SK-N-DZ (cell line): ENCODE measurements at regions not wholly inside any gene's neighbourhood (a gene's known extent, or its start where the extent isn't known, plus 50 kb on each side); places are given as distances from the start of the nearest gene placed in this dataset.
"Not testable (repeated sequence)": the region's sequence is repeated elsewhere in the genome, so short reads cannot be mapped to it uniquely, and the experiment has no call there.

Source experiments
- DNase-seq: peaks from one replicate; pipeline ENCODE4 v3.0.0-alpha.2; 2015; ENCODE audit warnings: low spot score

DNA sequence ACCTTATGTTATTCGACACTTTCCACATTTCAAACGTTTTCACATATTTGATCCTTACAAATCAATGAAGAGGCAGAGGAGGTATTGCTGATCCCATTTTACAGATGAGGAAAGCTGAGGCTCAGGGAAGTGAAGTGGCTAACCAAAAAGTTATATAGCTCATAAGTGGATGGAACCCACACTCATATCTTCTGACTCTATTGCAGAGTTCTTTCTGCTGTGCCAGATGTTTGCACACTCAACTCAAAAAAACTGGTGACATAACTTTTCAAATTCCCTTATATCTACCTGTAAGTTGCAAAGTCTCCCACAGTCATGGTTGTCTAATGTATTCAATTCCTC is 84.0 kb upstream of the SETMAR start:
- no peak for DNase-seq

DNA sequence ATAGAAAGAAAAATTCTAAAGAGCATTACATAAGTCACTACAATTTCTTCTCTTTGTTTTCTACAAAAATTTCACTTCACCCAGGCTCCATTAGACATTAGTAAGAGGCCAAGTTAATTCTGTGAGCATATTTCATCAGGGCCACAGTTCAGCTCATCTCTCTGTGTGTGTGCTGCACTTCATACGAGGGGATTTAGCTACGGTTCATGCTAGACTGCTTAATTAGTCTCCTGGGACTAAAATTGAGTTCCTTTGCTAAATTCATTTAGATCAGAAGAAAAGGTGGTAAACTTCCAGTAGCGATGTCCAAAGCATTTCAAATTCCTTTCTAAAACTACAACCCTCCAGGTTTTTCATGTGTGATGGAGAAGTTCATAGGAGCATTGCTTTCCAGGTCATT is 83.1 kb upstream of the SETMAR start:
- no peak for DNase-seq

DNA sequence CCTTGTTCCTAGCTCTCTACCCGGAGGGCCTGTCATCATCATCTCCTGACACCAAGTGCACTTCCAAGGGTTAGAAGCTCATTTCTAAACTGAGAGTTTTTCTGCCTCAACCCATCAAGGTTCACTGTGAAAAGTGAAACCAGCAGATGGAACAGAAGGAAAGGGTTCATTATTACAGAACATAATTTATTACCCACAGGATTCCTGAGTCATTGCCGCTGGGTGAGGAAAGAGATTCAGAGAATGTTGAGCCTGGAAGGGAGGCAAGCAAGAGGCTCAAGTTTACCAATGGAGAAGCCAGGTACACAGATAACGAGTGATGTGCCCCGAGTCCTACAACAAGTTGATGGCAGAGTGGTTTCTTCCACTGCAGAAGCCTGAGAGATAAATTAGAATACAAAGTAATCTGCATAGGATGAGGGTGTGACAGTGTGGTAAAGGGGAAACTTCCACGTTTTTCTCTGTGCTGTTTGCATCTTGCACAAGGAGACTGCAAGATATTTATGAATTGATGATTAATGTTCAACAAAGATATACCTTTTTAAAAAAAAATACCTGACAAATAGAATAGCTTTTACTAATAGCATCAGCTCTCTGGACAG is 80.5 kb upstream of the SETMAR start:
- no peak for DNase-seq

DNA sequence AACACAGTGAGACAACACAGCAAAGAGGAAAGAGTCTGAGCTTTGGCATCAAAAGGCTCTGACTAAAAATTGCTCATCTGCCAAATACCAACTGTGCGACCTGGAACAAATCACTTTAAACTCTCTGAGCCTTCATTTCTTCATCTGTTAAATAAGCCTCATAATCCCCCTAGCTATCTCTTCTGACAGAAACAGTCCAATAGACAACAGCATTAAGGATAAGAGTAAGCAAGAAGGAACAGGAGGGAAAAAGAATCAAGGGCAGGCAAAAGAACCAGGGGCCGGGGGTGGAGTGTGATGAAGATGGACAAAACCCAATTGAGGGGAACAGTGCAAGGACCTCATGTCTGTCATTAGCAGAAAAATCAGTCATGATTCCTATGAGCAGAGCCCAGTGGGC is 79.4 kb upstream of the SETMAR start:
- no peak for DNase-seq

DNA sequence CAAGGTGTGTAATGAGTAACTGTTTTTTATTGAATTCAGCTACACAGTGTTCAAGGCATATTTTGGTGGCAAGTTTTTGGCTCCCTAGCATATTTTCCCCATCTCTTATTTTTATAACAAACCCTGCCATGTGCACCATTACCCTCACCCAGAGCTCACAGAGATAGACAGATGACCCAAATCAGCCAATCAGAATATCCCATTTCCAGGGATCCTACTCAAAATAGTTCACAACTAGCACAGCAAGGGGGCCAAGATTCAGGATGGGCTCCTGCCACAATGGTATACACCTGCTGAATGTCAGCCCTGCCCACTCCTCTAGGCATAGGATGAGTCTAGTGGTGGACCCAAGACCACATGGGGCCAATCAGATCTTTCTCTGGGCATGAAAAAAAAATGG is 78.8 kb upstream of the SETMAR start:
- DNase-seq = no peak

DNA sequence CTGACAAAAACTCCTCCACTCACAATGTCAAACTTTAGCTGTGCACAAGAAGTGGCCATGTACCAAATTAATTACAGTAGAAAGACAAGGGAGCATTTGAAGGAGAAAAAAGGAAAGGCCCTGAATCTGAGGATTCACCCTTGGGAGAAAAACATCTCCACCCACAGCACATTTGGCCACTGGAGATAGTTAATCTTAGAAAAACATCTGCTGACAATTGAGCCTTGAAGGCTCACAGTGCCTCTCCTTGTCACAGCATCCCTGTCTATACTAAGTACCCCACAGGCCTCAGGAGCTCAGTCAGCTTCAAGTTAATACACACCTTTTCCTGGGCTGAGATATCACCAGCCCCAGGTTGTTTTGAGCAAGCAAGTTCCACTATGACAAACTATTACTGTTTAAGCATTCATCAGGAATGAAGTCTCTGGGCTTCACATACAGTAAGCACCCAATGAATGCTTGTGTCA is 78.1 kb upstream of the SETMAR start:
- DNase-seq = no peak

GRCh38 chr3:4228295-4228694 is 74.9 kb upstream of the SETMAR start:
- DNase-seq = no peak

DNA sequence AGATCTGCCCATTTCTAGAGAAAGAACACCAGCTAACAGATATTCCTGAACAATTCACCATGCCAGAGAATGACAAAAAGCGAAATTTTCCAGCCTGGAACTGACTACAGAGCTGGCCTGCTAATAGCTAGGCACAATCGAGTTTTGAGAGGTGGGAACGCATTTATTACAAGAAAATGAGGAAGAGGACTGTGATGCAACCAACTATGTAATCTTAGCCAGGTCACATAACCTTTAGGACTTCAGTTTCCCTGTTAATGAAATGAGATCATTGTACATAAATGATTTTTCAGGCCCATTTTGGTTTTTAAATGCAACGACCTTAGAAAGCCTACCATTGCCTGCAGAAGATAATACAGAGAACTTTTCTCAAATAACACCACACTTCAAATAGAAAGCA is 72.1 kb upstream of the SETMAR start:
- no peak for DNase-seq

DNA sequence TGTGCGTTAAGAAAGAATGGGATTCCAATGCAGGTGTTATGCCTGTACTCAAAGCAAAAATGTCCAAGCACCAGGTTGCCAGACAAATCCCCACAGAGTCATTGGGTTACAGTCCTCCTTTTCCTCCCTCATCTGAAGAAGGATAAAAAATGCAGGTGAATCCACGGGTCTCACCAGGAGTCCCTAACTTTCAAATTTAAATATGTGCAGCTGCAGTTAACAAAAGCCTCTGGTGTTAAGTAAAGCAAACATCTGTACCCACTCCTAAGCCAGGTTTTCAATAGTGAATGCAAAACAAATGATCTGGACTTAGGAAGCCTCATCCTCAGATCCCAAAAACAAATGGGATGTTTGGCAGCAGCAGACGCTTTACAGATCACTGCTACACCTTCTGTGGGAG is 70.4 kb upstream of the SETMAR start:
- no peak for DNase-seq

DNA sequence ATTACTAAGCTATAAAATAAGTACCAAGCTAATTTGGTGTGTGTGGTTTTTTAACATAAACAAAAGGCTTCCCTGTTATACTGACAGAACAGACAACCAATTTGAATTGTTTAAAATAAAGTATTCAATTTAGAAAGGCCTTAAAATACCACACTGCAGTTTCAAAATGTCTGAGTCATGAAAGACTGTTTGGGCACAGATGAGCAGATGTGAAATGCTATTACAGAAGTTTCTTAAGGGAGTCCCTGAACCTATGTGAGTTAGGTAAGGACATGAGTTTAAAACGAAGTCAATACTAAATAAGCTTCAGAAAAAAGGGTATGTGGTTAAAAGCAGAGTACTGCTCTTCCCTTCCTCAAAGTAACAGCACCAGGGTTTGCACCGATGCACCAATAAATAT is 69.7 kb upstream of the SETMAR start:
- no peak for DNase-seq

DNA sequence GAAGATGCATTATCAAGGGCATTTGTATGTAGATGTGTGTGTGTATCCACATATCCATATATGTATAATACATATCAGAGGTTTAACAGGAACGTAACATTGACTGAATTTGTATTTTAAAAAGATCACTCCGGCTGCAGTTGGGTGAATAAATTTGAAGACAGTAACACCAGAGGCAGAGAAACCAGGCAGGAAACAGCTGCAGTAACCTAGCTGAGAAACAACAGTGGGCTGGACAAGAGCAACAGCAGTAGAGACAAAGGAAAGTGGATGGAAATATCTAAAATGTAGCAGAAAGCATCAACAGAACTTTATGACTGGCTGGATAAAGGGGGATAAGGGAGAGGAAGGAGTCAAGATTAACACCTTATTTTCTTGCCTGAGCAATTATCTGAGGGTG is 68.3 kb upstream of the SETMAR start:
- DNase-seq = no peak

DNA sequence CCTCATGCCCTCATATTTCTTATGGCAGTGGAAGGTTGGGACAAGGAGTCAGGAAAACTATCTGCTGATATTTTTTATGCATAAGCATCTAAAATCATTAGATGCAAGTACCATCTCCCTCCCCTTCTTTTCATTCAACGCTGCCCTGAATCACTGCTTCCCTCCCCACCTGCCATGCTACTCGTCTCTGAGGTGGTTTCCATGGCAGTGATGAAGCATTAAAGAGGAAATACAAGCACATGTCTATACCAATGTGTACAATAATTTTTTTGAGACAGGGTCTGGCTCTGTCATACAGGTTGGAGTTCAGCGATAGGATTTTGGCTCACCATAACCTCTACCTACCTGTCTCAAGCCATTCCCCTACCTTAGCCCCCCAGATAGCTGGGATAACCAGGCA is 67.5 kb upstream of the SETMAR start:
- no peak for DNase-seq

DNA sequence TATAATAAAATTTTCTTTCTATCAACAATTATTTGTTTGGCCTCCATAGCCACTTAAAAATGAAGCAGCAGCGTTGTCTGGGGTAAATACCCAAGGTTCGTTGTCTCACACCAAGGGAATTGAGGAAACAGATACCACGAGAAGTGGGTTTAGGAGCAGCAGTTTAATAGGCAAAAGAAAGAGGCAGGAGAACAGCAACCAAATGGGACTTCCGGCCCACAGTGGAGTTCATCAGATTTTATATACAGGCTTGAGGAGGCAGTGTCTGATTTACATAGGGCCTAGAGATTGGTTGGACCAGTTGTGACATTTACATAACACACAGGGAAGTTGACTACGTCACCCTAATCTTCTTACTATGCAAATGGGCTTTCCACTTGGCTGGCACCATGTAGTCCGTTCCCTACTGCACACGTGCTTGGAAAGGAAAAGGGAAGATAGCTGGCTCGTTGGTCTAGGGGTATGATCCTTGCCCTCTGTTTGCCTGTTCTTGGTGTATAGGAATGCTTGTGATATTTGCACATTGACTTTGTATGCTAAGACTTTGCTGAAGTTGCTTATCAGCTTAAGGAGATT is 61.5 kb upstream of the SETMAR start:
- peak; percentile 42 for DNase-seq

DNA sequence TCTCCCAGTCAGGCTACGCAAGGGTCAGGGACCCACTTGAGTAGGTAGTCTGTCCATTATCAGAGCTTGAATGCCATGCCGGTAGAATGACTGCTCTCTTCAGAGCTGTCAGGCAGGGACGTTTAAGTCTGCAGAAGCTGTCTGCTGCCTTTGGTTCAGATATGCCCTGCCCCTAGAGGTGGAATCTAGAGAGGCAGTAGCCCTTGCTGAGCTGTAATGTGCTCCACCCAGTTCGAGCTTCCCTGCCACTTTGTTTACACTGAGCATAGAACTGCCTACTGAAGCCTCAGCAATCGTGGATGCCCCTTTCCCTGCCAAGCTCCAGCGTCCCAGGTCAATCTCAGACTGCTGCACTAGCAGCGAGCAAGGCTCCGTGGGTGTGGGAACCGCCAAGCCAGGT is 57.5 kb upstream of the SETMAR start:
- no peak for DNase-seq

GRCh38 chr3:4247391-4247790 is 55.8 kb upstream of the SETMAR start:
- DNase-seq = no peak

DNA sequence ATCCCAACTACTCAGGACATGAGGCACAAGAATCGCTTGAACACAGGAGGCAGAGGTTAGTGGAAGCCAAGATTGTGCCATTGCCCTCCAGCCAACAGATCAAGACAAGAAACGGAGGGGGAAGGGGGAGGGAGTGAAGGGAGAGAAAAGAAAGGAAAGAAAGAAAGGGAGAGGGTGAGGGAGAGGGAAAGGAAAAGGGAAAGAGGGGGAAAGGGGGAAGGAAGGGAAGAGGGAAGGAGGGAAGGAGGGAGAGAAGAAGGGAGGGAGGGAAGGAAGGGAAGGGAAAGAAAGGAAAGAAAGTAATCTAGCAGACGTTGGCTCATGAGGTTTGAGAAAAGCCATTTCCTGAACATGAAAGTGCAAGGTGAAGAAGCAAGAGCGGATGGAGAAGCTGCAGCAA is 53.1 kb upstream of the SETMAR start:
- DNase-seq = no peak

DNA sequence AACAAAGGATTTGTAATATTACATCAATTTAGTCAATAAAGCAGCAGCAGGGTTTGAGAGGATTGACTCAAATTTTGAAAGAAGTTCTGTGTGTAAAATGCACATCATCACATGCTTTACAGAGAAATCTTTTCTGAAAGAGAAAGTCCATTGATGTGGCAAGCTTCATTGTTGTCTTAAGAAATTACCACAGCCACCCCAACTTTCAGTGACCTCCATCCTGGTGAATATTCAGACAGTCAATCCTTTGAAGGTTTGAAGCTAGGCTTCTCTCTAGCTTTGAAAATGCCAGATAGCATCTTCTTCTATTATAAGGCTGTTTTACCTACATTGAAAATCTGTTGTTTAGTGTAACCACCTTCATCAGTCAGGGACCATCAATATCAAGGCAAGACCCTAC is 51.8 kb upstream of the SETMAR start:
- no peak for DNase-seq

- DNase-seq = not testable (repeated sequence)
Measured at GRCh38 chr3:4253072-4253832, 49.9 kb upstream of the SETMAR start.
